ENCODE measurements at regions not wholly inside any gene's neighbourhood (a gene's known extent, or its start where the extent isn't known, plus 50 kb on each side); places are given as distances from the start of the nearest gene placed in this dataset.

- intact Hi-C loops (cut with DNase I), result no loop called here
- no peak overlapping the region for H3K4me3 ChIP-seq
- H3K27ac ChIP-seq, result no peak overlapping the region
- no peaks in the 10 kb centered on the region for H3K27me3 ChIP-seq
- TF ChIP-seq, protein P1, sequence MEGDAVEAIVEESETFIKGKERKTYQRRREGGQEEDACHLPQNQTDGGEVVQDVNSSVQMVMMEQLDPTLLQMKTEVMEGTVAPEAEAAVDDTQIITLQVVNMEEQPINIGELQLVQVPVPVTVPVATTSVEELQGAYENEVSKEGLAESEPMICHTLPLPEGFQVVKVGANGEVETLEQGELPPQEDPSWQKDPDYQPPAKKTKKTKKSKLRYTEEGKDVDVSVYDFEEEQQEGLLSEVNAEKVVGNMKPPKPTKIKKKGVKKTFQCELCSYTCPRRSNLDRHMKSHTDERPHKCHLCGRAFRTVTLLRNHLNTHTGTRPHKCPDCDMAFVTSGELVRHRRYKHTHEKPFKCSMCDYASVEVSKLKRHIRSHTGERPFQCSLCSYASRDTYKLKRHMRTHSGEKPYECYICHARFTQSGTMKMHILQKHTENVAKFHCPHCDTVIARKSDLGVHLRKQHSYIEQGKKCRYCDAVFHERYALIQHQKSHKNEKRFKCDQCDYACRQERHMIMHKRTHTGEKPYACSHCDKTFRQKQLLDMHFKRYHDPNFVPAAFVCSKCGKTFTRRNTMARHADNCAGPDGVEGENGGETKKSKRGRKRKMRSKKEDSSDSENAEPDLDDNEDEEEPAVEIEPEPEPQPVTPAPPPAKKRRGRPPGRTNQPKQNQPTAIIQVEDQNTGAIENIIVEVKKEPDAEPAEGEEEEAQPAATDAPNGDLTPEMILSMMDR (IDR thresholded peaks at IDR 0.05), result no peak
- no peaks in the 10 kb centered on the region for H3K4me1 ChIP-seq
- no peak for DNase-seq
- no peaks in the 10 kb centered on the region for H3K9me3 ChIP-seq
- no peaks in the 10 kb centered on the region for H3K36me3 ChIP-seq
- H3K9ac ChIP-seq (ENCODE audit: low read depth in 2 of 2, low read length in 2 of 2), result no peak overlapping the region
These were observed 118.5 kb downstream of the MFSD1 start for GRCh38 chr3:158920371-158920770.

DNA sequence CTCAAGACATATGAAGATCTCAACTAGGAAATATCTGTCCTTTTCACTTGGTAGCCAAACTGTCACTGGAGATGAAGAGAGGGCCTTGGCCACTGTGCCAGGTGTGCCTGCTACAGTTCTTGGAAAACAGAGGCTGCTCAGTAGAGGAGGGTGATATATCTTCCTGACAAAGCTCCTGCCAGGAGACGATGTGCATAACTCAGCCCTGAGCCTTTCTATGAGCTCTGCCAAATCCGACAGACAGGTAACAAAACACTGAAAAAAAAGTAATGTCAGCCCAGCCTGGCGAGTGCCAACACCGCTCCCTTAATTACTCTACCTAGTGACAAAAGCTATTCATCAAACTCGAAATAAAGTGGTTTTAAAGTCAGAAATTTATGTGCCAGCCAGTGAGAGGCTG is 123.2 kb downstream of the MFSD1 start:
- Histone ChIP-seq H3K27ac (no peak overlapping the region), H3K36me3 (no peaks in the 10 kb centered on the region), H3K9ac (ENCODE audit: low read depth in 2 of 2, low read length in 2 of 2) (no peak overlapping the region), H3K4me1 (no peaks in the 10 kb centered on the region), H3K4me3 (no peak overlapping the region), H3K27me3 (no peaks in the 10 kb centered on the region), H3K9me3 (no peaks in the 10 kb centered on the region)
- TF ChIP-seq, protein P1 (IDR thresholded peaks at IDR 0.05), result no peak
- intact Hi-C loops (cut with DNase I), result no loop called here
- no peak for DNase-seq

GRCh38 chr3:158925828-158926494 is 124.1 kb downstream of the MFSD1 start:
- Histone ChIP-seq H3K4me1 (no peaks in the 10 kb centered on the region), H3K4me3 (no peak overlapping the region), H3K9ac (ENCODE audit: low read depth in 2 of 2, low read length in 2 of 2) (no peak overlapping the region), H3K27ac (no peak overlapping the region), H3K27me3 (no peaks in the 10 kb centered on the region), H3K9me3 (no peaks in the 10 kb centered on the region), H3K36me3 (no peaks in the 10 kb centered on the region)
- TF ChIP-seq, protein P1 (IDR thresholded peaks at IDR 0.05), result no peak
- intact Hi-C loops (cut with DNase I), result no loop called here
- no peak for DNase-seq

- Histone ChIP-seq H3K4me3 (no peak overlapping the region), H3K36me3 (no peaks in the 10 kb centered on the region), H3K4me1 (no peaks in the 10 kb centered on the region), H3K27ac (no peak overlapping the region), H3K9ac (ENCODE audit: low read depth in 2 of 2, low read length in 2 of 2) (no peak overlapping the region), H3K27me3 (no peaks in the 10 kb centered on the region), H3K9me3 (no peaks in the 10 kb centered on the region)
- intact Hi-C loops (cut with DNase I), result no loop called here
- no peak for DNase-seq
- TF ChIP-seq, protein P1 (IDR thresholded peaks at IDR 0.05), result no peak
These were observed 134.0 kb downstream of the MFSD1 start for GRCh38 chr3:158935846-158936245.

- intact Hi-C loops (cut with DNase I), result no loop called here
- Histone ChIP-seq H3K4me3 (no peak overlapping the region), H3K36me3 (no peaks in the 10 kb centered on the region), H3K27me3 (no peaks in the 10 kb centered on the region), H3K9ac (ENCODE audit: low read depth in 2 of 2, low read length in 2 of 2) (no peak overlapping the region), H3K27ac (no peak overlapping the region), H3K9me3 (no peaks in the 10 kb centered on the region), H3K4me1 (no peaks in the 10 kb centered on the region)
- no peak for DNase-seq
- TF ChIP-seq, protein P1 (IDR thresholded peaks at IDR 0.05), result no peak
These were observed 134.8 kb downstream of the MFSD1 start for GRCh38 chr3:158936530-158937113.

Data from colonic mucosa (tissue), 4 donors.